ENCODE measurements at regions not wholly inside any gene's neighbourhood (a gene's known extent, or its start where the extent isn't known, plus 50 kb on each side); places are given as distances from the start of the nearest gene placed in this dataset.

DNA sequence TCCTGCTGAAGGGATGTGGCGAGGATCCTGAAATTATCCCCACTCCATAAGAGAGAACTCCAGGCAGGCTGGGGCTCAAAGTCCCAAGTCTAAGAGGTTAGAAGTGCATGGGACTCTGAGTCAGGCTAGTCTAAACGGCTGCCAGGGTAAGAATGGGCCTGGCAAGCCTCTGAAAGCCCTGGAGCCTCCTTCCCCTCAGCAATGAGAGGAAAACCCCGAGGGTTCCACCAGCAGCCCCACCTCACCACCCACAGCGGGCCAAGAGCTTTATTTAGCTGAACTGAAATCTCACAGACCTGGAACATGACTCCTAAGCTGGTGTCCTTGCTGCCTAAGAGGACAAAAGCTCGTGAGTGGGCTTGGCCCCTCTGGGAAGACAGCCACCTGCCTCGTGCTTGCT lies 135.5 kb downstream of the SEC61B start:
- Histone ChIP-seq H4K20me1 (ENCODE audit: insufficient read depth) (no peaks in the 10 kb centered on the region), H3K27ac (no peak overlapping the region), H3K4me3 (IDR thresholded peaks at IDR 0.05; ENCODE audit: insufficient read depth, low read depth, low read length) (no peak overlapping the region), H3K36me3 (ENCODE audit: insufficient read depth) (no peaks in the 10 kb centered on the region), H3K79me2 (ENCODE audit: insufficient read depth, low read depth) (no peaks in the 10 kb centered on the region), H3K9ac (no peak overlapping the region), H3K4me2 (no peak overlapping the region), H3K27me3 (ENCODE audit: insufficient read depth, low read depth) (no peaks in the 10 kb centered on the region), H2AFZ (ENCODE audit: low read depth) (no peak overlapping the region), H3K4me1 (ENCODE audit: low read depth, poor library complexity, severe bottlenecking) (no peaks in the 10 kb centered on the region)
- TF ChIP-seq, protein P1, sequence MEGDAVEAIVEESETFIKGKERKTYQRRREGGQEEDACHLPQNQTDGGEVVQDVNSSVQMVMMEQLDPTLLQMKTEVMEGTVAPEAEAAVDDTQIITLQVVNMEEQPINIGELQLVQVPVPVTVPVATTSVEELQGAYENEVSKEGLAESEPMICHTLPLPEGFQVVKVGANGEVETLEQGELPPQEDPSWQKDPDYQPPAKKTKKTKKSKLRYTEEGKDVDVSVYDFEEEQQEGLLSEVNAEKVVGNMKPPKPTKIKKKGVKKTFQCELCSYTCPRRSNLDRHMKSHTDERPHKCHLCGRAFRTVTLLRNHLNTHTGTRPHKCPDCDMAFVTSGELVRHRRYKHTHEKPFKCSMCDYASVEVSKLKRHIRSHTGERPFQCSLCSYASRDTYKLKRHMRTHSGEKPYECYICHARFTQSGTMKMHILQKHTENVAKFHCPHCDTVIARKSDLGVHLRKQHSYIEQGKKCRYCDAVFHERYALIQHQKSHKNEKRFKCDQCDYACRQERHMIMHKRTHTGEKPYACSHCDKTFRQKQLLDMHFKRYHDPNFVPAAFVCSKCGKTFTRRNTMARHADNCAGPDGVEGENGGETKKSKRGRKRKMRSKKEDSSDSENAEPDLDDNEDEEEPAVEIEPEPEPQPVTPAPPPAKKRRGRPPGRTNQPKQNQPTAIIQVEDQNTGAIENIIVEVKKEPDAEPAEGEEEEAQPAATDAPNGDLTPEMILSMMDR (conservative IDR thresholded peaks at IDR 0.05; ENCODE audit: low read depth, low read length): no peak

DNA sequence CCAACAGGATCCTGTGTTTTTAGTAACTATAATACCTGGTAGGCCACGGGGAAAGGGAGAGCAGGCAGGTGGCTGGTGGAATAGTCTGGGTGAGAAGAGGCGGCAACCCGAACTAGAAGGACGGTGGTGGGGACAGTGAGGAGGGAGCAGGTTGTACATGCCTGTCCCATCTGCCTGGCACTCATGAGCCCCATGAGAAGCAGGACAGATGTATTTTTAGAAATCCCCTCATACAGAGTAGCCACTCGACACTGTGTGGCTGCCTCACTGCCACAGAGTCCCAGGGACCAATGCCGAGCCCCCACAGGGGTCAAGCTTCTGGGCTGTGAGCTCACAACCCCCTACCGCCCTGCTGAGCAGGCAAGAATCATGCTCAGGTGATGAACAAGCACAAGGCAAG lies 136.6 kb downstream of the SEC61B start:
- H4K20me1 ChIP-seq (ENCODE audit: insufficient read depth): no peaks in the 10 kb centered on the region
- no peak overlapping the region for H2AFZ ChIP-seq (ENCODE audit: low read depth)
- H3K4me1 ChIP-seq (ENCODE audit: low read depth, poor library complexity, severe bottlenecking): no peaks in the 10 kb centered on the region
- TF ChIP-seq, protein P1 (conservative IDR thresholded peaks at IDR 0.05; ENCODE audit: low read depth, low read length): no peak
- no peaks in the 10 kb centered on the region for H3K79me2 ChIP-seq (ENCODE audit: insufficient read depth, low read depth)
- no peaks in the 10 kb centered on the region for H3K36me3 ChIP-seq (ENCODE audit: insufficient read depth)
- no peak overlapping the region for H3K27ac ChIP-seq
- no peak overlapping the region for H3K9ac ChIP-seq
- no peak overlapping the region for H3K4me3 ChIP-seq (IDR thresholded peaks at IDR 0.05; ENCODE audit: insufficient read depth, low read depth, low read length)
- H3K27me3 ChIP-seq (ENCODE audit: insufficient read depth, low read depth): no peaks in the 10 kb centered on the region
- no peak overlapping the region for H3K4me2 ChIP-seq

DNA sequence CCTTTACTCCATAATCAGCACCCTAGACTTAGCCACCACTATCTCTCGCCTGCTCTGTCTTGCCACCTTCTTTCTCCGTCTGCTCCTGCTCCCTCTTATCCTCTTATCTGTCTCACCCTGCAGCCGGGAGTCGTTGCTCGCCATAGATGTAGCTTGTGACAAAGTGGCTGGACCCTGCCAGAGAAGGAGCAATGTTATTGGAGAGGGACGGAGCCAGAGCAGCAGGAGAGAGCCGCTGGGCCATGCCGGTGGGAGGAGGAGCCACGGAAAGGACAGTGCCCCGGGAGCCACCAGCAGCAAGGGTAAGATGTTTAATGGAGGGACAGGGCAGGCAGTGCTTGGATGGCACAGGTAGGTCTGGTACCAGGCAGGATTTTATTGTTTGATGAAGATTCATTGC lies 137.3 kb downstream of the SEC61B start:
- no peaks in the 10 kb centered on the region for H3K36me3 ChIP-seq (ENCODE audit: insufficient read depth)

DNA sequence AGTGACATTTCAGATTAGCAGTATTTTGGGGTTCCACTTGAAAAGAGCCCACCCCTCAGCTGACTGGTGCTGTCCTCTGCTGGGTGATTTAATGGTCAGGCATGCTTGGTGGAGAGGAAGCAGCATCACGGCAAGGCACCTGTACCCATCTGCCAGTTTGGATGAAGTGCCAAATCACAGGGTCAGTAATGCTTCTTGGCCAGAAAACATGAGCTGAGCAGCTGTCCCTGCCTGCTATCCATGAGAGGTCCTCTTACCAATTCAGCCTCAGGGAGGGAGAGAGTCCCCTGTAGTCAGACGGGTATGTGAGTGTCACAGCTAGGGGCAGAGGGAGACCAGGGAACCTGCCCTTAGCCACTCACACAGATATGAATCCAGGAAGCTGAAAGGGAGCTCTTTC lies 137.9 kb downstream of the SEC61B start:
- Histone ChIP-seq H3K79me2 (ENCODE audit: insufficient read depth, low read depth) (no peaks in the 10 kb centered on the region), H3K4me1 (ENCODE audit: low read depth, poor library complexity, severe bottlenecking) (no peaks in the 10 kb centered on the region), H3K27ac (no peak overlapping the region), H3K27me3 (ENCODE audit: insufficient read depth, low read depth) (no peaks in the 10 kb centered on the region), H3K4me2 (no peak overlapping the region), H3K36me3 (ENCODE audit: insufficient read depth) (no peaks in the 10 kb centered on the region), H4K20me1 (ENCODE audit: insufficient read depth) (no peaks in the 10 kb centered on the region), H3K9ac (no peak overlapping the region), H2AFZ (ENCODE audit: low read depth) (no peak overlapping the region), H3K4me3 (IDR thresholded peaks at IDR 0.05; ENCODE audit: insufficient read depth, low read depth, low read length) (no peak overlapping the region)
- TF ChIP-seq, protein P1 (conservative IDR thresholded peaks at IDR 0.05; ENCODE audit: low read depth, low read length): no peak

More for the DNA sequence above, 137.3 kb downstream of the SEC61B start:
- Histone ChIP-seq H3K4me2 (no peak overlapping the region), H3K4me1 (ENCODE audit: low read depth, poor library complexity, severe bottlenecking) (no peaks in the 10 kb centered on the region), H4K20me1 (ENCODE audit: insufficient read depth) (no peaks in the 10 kb centered on the region), H3K9ac (no peak overlapping the region), H3K4me3 (IDR thresholded peaks at IDR 0.05; ENCODE audit: insufficient read depth, low read depth, low read length) (no peak overlapping the region), H3K27me3 (ENCODE audit: insufficient read depth, low read depth) (no peaks in the 10 kb centered on the region), H3K79me2 (ENCODE audit: insufficient read depth, low read depth) (no peaks in the 10 kb centered on the region), H3K27ac (no peak overlapping the region), H2AFZ (ENCODE audit: low read depth) (no peak overlapping the region)
- TF ChIP-seq, protein P1 (conservative IDR thresholded peaks at IDR 0.05; ENCODE audit: low read depth, low read length): no peak
